Urothelium cell line (cell line): ENCODE measurements at regions not wholly inside any gene's neighbourhood (a gene's known extent, or its start where the extent isn't known, plus 50 kb on each side); places are given as distances from the start of the nearest gene placed in this dataset.
"Not testable (repeated sequence)": the region's sequence is repeated elsewhere in the genome, so short reads cannot be mapped to it uniquely, and the experiment has no call there.

ENCODE experiments used
- DNase-seq: peaks from one replicate; pipeline ENCODE4 v3.0.0; 2011; ENCODE audit warnings: low spot score, mixed read lengths
- FAIRE-seq: peaks from 2 replicates; lab custom pipeline; 2011; peaks lifted over from hg19 to GRCh38; lab: Jason Lieb, UNC

- DNase-seq = peak; percentile 29
- no peak for FAIRE-seq
Measured at GRCh38 chr1:187038784-187039183, 210.0 kb downstream of the PLA2G4A start.

GRCh38 chr1:187041104-187041503 is 212.4 kb downstream of the PLA2G4A start:
- FAIRE-seq = no peak

DNA sequence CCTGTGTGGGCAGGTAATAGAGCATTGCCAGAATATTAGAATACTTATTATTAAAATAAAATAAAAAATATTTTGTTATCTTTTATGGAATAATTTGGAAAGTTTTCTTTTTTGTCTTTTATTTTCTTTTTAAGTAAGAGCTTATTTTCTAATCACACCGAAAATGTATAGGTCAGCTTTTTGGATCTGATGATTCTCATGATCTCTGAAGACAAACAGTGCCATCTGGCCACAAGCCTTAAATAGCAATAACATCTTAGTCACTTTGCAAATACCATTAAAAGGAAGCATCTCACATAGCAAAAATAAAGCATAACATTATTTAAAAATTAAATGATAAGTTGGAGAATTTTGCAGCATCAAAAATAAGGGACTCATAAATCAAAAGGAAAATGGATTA is 213.8 kb downstream of the PLA2G4A start:
- no peak for FAIRE-seq
- no peak for DNase-seq

More at GRCh38 chr1:187041104-187041503, 212.4 kb downstream of the PLA2G4A start:
- no peak for DNase-seq

DNA sequence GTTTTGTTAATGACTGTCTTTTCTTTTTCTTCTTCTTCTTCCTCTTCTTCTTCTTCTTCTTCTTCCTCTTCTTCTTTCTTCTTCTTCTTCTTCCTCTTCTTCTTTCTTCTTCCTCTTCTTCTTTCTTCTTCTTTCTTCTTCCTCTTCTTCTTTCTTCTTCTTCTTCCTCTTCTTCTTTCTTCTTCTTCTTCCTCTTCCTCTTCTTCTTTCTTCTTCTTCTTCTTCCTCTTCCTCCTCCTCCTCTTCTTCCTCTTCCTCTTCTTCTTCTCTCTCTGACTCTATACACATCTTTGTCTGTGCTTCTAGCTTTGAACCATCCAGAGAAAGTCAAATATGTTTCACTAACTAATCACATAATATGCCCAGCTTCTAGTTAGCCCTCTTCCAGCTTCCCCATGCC is 214.7 kb downstream of the PLA2G4A start:
- not testable (repeated sequence) for DNase-seq, FAIRE-seq

DNA sequence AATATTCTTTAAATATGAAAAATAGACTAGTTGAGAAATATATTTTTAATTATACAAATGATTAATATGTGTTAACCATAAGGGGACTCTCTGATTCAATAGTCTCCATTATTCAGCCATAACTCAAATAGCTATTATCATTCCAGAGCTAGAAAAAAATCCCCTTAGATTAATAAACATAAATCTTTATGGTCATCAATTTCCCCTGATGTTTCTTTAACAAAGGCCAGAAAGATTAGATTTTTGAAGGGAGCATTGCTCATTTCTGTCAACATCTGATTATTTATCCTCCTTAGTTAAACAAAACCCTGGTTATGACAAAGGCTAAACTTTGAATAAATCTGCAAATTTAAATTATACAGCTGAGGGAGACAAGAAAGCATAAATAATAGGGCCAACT is 215.7 kb downstream of the PLA2G4A start:
- no peak for FAIRE-seq
- no peak for DNase-seq

GRCh38 chr1:187045371-187045770 is 216.6 kb downstream of the PLA2G4A start:
- no peak for FAIRE-seq

GRCh38 chr1:187046293-187046692 is 217.5 kb downstream of the PLA2G4A start:
- DNase-seq (no peak), FAIRE-seq (no peak)

More at GRCh38 chr1:187045371-187045770, 216.6 kb downstream of the PLA2G4A start:
- DNase-seq = no peak

DNA sequence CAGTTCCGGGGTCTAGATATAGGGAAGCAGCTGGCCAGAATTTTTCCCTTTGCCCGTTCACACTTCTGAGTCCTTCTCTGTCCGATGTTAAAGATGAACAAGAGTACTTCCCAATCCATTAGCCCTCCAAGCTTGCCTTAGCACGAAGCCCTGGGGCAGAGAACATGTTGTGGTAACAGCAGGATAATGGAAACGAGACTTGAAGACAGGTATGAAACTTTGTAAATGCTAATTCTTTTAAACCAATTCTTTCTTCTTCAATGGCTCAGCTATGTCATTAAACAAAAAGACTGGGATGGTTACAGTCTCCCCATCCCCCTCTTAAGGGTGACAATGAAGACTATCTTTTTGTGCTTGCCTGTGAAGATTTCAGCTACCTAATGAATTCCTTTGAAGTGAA is 218.5 kb downstream of the PLA2G4A start:
- FAIRE-seq (no peak), DNase-seq (no peak)

DNA sequence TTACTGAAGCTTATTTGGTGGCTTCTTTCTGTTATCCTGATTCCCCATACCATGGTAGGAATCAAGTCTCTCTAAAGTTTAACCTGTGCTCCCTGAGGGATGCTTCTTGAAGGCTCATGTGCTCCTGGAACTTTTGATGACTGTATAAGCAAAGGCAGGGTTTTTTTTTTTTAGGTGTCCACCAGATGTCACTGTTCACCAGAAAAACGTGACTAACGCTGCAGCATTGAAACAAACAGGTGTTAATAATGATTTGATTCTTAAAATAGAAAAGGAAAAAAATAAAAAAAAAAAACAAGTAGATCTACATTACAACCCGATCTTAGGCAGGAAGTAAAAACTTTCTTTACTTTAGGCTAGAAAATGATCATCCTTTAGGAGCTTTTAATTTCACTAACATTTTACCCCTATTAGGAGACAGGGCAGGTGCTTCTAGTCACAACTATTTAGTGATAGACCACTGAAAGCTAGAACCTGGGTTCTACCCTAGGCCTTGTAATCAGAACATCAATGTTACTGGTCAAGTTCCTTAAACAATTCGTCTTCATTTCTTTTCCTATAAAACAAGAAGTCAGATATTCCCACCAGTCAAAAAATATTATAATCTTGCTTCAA is 223.0 kb downstream of the PLA2G4A start:
- no peak for FAIRE-seq
- DNase-seq = peak; percentile 20

DNA sequence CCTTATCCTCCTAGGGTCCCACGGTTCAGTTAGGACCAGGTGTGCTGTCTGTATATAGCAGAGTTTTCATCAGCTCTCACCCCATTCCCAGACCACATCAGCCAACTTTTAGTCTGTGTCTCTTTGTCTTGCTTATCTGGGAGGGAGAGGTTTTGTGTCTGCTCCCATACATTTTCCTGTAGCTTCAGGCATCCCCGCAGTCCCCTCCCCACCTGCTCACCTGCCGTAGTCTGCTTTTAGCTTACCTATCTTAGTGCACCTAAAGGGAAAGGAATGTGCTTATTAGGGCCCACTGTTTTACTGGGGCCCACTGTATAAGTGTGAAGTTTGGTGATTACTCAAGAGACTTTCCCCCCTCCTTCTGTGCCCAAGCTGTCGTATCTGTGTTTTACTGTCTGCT is 225.1 kb downstream of the PLA2G4A start:
- DNase-seq = no peak
- FAIRE-seq = no peak

DNA sequence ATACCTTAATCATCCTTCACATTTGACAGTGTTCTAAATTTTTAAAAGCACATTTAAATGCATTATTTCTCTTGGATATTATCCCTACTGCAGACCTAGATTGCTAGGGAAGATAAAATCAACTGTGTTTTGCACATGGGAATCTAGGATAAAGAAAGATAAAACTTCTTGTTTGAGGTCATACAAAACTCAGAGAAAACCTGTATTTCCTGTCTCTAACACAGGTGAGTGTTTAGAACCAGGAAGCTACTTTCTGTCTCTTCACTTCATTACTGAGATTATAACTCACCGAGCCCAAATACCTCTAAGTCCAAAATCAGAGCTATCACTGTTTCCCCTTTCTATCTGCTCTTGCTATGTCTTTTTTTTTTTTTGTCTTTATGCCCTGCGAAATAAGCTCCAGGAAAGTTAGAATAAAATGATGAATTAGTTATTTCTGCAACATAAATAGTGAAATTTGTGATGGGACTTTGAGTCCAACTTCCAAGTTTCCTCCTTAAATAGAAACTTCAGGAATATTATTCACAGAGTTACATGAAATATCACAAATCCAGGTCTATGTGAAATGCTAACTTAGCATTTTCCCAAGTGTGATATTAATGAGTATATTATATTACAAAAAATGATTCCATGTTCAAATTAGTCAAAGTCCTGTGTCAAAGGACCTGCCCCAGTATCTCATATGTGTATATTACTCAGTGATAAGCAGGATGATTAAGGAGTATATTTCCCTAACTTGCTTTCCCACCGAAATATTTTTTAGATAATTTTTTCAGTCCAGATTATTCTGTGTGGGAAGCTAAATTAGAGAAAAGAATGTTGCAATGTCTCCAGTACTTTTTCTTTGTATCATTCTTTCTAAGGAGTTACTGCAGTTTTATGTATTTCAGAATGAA is 226.4 kb downstream of the PLA2G4A start:
- FAIRE-seq = no peak
- DNase-seq = no peak

DNA sequence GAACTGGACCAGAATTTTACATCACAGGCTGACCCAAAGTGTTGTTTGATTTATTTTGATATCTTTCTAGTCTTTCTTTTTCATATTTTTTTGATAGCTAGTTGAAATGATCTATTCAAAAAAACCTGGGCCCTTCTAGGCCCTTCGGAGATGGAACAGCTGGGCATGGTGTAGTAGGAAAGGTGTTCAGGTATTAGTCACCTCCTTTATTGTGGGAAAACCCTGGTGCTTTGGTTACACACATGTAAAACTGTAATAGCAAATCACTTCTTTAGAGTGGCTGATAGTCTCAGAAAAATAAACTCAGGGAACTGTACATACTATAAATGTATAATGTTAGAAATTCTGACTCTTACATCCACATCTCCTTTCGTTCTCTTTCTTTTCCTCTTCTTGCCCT is 234.5 kb downstream of the PLA2G4A start:
- no peak for FAIRE-seq
- no peak for DNase-seq

DNA sequence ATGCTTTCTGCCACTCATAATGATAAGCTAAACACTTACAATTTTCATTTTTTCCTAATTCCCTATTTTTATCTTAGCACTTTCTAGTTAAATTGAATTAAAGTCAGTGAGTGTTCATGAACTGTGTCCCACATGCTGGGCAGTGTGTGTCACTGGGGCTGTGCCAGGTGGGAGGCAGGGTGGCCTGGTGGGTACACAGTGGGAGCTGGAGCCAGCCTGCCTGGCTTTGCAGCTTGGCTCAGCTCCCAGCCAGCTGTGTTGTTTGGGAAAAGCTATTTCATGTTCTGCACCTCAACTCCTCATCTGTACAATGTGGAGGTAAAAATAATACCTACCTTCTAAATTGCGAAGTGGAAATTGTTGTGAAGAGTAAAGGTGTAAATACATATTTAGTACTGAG is 238.4 kb downstream of the PLA2G4A start:
- no peak for DNase-seq
- FAIRE-seq = no peak

GRCh38 chr1:187070076-187070475 is 241.3 kb downstream of the PLA2G4A start:
- peak; percentile 4 for DNase-seq
- FAIRE-seq = no peak

DNA sequence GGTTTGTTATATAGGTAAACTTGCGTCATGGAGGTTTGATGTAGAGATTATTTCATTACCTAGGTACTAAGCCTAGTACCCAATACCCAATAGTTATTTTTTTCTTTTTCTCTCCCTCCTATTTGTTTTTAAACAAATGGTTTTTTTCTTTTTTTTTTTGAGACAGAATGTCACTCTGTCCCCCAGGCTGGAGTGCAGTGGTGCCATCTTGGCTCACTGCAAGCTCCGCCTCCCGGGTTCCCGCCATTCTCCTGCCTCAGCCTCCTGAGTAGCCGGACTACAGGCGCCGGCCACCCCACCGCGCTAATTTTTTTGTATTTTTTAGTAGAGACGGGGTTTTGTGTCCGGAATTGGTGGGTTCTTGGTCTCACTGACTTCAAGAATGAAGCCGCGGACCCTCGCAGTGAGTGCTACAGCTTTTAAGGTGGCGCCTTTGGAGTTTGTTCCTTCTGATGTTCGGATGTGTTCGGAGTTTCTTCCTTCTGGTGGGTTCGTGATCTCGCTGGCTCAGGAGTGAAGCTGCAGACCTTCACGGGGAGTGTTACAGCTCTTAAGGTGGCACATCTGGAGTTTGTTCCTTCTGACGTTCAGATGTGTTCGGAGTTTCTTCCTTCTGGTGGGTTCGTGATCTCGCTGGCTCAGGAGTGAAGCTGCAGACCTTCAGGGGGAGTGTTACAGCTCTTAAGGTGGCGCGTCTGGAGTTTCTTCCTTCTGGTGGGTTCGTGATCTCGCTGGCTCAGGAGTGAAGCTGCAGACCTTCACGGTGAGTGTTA is 243.7 kb downstream of the PLA2G4A start:
- FAIRE-seq, DNase-seq: not testable (repeated sequence)

DNA sequence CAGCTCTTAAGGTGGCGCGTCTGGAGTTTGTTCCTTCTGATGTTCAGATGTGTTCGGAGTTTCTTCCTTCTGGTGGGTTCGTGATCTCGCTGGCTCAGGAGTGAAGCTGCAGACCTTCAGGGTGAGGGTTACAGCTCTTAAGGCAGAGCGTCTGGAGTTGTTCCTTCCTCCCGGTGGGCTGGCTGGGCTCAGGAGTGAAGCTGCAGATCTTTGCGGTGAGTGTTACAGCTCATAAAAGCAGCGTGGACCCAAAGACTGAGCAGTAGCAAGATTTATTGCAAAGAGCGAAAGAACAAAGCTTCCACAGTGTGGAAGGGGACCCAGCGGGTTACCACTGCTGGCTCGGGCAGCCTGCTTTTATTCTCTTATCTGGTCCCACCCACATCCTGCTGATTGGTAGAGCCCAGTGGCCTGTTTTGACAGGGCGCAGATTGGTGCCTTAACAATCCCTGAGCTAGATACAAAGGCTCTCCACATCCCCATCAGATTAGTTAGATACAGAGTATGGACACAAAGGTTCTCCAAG is 244.3 kb downstream of the PLA2G4A start:
- not testable (repeated sequence) for DNase-seq

GRCh38 chr1:187073634-187074245 is 245.0 kb downstream of the PLA2G4A start:
- not testable (repeated sequence) for FAIRE-seq, DNase-seq

More for the DNA sequence above, 244.3 kb downstream of the PLA2G4A start:
- not testable (repeated sequence) for FAIRE-seq

GRCh38 chr1:187074445-187075048 is 245.8 kb downstream of the PLA2G4A start:
- DNase-seq = no peak
- no peak for FAIRE-seq

DNA sequence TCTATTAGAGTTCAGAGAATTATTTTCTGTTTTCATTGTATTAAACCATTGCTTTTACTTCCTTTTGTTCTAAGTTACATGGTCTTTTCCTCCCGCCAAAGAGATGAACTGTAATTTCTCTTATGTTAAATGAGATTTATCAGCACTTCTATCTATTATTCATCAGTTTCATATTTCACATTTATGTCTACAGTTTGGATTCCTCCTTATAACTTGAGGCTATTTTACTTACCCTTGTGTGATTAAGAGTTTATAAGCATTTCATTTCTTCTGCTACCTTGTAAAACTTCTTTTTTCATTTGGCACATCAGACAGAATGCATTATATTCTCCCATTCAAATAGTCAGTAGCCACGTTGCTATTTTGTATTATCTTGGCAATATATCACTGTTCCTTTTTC is 248.2 kb downstream of the PLA2G4A start:
- DNase-seq (no peak), FAIRE-seq (no peak)

DNA sequence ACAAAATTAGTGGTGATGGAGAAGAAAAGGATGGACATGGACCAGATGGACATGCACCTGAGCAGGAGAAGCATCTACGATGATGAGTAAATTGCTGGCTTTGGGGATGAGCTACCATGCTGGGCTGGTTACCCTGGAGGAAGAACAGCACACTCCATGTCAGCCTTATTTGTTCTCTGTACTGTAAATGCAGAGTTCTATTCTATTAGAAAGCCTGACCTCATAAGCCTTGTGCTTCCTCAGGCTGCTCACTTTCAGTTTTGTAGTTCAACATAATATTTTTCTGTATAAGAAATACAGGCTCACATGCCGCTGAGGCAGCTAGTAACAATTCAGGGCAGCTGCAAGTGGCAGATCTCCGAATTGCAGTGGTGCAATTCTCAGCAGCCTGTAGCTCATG is 249.6 kb downstream of the PLA2G4A start:
- FAIRE-seq (no peak), DNase-seq (no peak)
